Stomach smooth muscle (tissue), 2 donors: ENCODE measurements at regions not wholly inside any gene's neighbourhood (a gene's known extent, or its start where the extent isn't known, plus 50 kb on each side); places are given as distances from the start of the nearest gene placed in this dataset.
"Not testable (repeated sequence)": the region's sequence is repeated elsewhere in the genome, so short reads cannot be mapped to it uniquely, and the experiment has no call there.

ENCODE experiments used
- H3K27ac ChIP-seq: one replicate; pipeline ENCODE4 v1.7.0; 2013; ENCODE audit warnings: mild to moderate bottlenecking, low read length, inconsistent platforms
- H3K27me3 ChIP-seq, 2 donors: one replicate each; pipeline ENCODE4 v1.7.0; 2013; ENCODE audit warnings: low read length in 2 of 2; ENCODE audit not compliant: insufficient read depth in 2 of 2, control insufficient read depth in 1 of 2
- H3K36me3 ChIP-seq, 2 donors: one replicate each; pipeline ENCODE4 v1.7.0; 2013; ENCODE audit warnings: low read length in 2 of 2; ENCODE audit not compliant: control insufficient read depth in 2 of 2, insufficient read depth in 2 of 2
- H3K4me1 ChIP-seq: one replicate; pipeline ENCODE4 v1.7.0; 2013; ENCODE audit warnings: low read length; ENCODE audit not compliant: control insufficient read depth, insufficient read depth
- H3K4me3 ChIP-seq, 2 donors: one replicate each; pipeline ENCODE4 v1.7.0; 2013; ENCODE audit warnings: low read length in 2 of 2
- H3K9ac ChIP-seq, 2 donors: one replicate each; pipeline ENCODE4 v1.7.0; 2013; ENCODE audit warnings: low read length in 2 of 2, mild to moderate bottlenecking in 1 of 2
- H3K9me3 ChIP-seq, 2 donors: one replicate each; pipeline ENCODE4 v1.7.0; 2013; ENCODE audit warnings: low read length in 2 of 2; ENCODE audit not compliant: control insufficient read depth in 2 of 2
- donor health status: healthy.
- donor health status: Pancreatic carcinoma.

DNA sequence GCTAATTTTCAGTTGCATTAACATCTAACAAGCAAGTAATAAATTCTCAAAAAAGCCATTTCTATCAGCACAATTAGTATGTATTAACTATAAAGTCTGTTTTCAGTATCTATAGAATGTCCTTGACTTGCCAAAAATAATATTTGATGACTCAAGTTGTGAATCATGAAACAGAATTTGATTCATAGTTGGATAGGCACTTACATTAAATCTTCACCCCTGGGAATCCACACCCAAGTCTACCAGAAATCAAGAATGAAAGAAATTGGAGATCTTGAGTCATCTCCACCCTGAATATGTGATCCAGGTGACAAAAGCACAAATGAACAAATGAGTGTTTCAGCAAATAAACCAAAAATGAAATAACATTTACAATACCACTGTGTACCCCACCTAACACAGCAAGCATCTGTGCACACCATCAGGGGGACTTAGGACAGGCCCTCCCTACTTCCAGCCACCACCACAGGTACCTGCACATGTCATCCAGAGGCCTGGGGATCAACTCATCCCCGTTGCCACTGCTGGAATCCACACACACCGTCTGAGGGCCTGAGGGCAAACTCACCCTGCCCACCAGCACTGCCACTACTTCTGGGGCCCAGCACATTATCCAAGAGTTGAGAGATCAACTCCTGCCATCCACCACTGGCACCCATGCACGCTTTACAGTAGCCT, 160.1 kb downstream of the MTERF1 start:
- Histone ChIP-seq H3K4me1 (no peaks in the 10 kb centered on the region), H3K27me3 (no peaks in the 10 kb centered on the region), H3K27ac (no peak overlapping the region), H3K4me3 (no peak overlapping the region), H3K9ac (no peak overlapping the region), H3K9me3 (no peaks in the 10 kb centered on the region), H3K36me3 (no peaks in the 10 kb centered on the region)

DNA sequence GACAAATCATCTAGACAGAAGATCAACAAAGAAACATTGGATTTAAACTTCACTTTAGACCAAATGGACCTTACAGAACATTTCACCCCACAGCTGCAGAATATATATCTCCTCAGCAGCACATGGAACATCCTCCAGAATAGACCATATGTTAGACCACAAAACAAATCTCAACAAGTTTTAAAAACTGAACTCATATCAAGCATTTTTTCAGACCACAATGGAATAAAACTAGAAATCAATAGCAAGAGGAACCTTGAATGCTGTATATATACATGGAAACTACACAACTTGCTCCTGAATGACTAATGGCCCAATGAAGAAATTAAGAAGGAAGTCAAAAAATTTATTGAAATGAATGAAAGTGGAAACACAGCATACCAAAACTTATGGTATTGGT, 157.7 kb downstream of the MTERF1 start:
- Histone ChIP-seq H3K36me3 (no peaks in the 10 kb centered on the region), H3K4me3 (no peak overlapping the region), H3K9me3 (no peaks in the 10 kb centered on the region), H3K27me3 (no peaks in the 10 kb centered on the region), H3K4me1 (no peaks in the 10 kb centered on the region), H3K27ac (no peak overlapping the region), H3K9ac (no peak overlapping the region)

GRCh38 chr7:91729046-91729445, 151.5 kb downstream of the MTERF1 start:
- H3K36me3 ChIP-seq: not testable (repeated sequence)

DNA sequence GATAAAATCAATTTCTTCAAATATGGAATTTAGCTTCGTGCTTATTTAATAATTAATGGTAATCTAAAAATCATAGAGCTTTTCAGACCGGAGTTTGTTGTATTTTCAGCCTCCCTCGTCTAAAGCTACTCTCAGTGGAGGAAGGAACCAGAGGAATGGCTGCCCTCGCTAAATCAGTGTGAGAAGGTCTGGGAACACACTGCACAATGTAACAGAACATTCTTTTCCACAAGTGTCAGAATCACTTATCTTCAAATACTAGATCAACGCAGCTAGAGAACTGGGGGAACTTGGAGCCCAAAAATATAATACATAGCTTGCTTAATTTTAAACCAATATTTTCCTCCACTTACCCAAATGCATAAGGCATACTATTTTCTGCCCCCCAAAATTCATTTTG, 148.5 kb downstream of the MTERF1 start:
- H3K27me3 ChIP-seq: no peaks in the 10 kb centered on the region
- no peaks in the 10 kb centered on the region for H3K36me3 ChIP-seq
- H3K27ac ChIP-seq: no peak overlapping the region
- peaks cover 0 to 3% of the 10 kb centered on the region in 2 donors for H3K9me3 ChIP-seq
- H3K4me3 ChIP-seq: no peak overlapping the region
- H3K4me1 ChIP-seq: no peaks in the 10 kb centered on the region
- H3K9ac ChIP-seq: no peak overlapping the region

More at GRCh38 chr7:91729046-91729445, 151.5 kb downstream of the MTERF1 start:
- not testable (repeated sequence) for H3K27me3 ChIP-seq, H3K4me3 ChIP-seq, H3K9me3 ChIP-seq, H3K4me1 ChIP-seq, H3K27ac ChIP-seq, H3K9ac ChIP-seq

DNA sequence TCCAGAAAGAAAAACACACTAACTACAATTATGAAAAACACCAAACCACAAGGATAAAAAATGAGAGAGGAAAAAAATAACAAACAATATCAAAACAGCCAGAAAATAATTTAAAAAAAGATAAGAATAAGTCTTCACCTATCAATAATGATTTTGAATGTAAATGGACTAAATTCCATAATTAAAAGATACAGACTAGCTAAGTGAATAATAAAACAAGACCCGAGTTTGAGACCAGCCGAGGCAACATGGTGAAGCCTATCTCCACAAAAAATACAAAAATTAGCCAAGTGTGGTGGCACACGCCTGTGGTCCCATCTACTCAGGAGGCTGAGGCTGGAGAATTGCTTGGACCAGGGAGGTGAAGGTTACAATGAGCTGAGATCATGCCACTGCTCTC, 131.1 kb downstream of the MTERF1 start:
- Histone ChIP-seq H3K9me3 (peaks cover 0 to 5% of the 10 kb centered on the region in 2 donors), H3K27ac (no peak overlapping the region), H3K9ac (no peak overlapping the region)

GRCh38 chr7:91750091-91750490, 130.4 kb downstream of the MTERF1 start:
- Histone ChIP-seq H3K4me3 (no peak overlapping the region), H3K36me3 (no peaks in the 10 kb centered on the region), H3K4me1 (no peaks in the 10 kb centered on the region)

More for the DNA sequence above, 131.1 kb downstream of the MTERF1 start:
- Histone ChIP-seq H3K4me1 (no peaks in the 10 kb centered on the region), H3K4me3 (no peak overlapping the region), H3K27me3 (no peaks in the 10 kb centered on the region), H3K36me3 (no peaks in the 10 kb centered on the region)

DNA sequence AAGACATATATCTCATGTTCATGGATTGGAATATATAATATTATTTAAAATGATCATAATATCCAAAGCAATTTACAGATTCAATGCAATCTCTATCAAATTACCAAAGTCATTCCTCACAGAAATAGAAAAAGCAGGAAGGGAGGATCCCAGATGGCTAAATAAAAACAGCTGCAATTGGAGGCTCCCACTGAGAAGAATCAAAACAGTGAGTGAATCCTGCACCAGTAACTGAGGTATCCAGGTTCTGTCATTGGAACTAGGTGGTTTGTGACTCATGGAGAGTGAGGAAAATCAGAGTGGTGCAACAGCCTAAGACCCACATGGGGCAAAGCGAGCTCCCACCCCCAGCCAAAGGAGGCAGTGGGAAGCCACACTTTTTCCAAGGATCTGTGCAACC, 128.4 kb downstream of the MTERF1 start:
- H3K9me3 ChIP-seq: peaks cover 0 to 5% of the 10 kb centered on the region in 2 donors
- no peaks in the 10 kb centered on the region for H3K36me3 ChIP-seq
- H3K9ac ChIP-seq: no peak overlapping the region
- no peak overlapping the region for H3K4me3 ChIP-seq
- no peak overlapping the region for H3K27ac ChIP-seq
- no peaks in the 10 kb centered on the region for H3K4me1 ChIP-seq
- H3K27me3 ChIP-seq: no peaks in the 10 kb centered on the region

More at GRCh38 chr7:91750091-91750490, 130.4 kb downstream of the MTERF1 start:
- no peaks in the 10 kb centered on the region for H3K27me3 ChIP-seq
- H3K9ac ChIP-seq: no peak overlapping the region
- peaks cover 0 to 5% of the 10 kb centered on the region in 2 donors for H3K9me3 ChIP-seq
- no peak overlapping the region for H3K27ac ChIP-seq

DNA sequence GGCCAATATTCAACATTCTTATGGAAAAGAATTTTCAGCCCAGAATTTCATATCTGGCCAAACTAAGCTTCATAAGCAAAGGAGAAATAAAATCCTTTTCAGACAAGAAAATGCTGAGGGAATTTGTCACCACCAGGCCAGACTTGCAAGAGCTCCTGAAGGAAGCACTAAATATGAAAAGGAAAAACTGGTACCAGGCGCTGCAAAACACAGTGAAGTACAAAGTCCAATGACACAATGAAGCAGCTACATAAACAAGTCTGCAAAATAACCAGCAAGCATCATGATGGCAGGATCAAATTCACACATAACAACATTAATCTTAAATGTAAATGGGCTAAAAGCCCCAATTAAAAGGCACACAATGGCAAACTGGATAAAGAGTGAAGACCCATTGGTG, 126.2 kb downstream of the MTERF1 start:
- not testable (repeated sequence) for H3K9ac ChIP-seq, H3K4me1 ChIP-seq, H3K27me3 ChIP-seq, H3K36me3 ChIP-seq, H3K27ac ChIP-seq, H3K9me3 ChIP-seq, H3K4me3 ChIP-seq

GRCh38 chr7:91755121-91755520, 125.4 kb downstream of the MTERF1 start:
- not testable (repeated sequence) for H3K4me3 ChIP-seq, H3K4me1 ChIP-seq, H3K9me3 ChIP-seq, H3K27me3 ChIP-seq, H3K36me3 ChIP-seq, H3K27ac ChIP-seq, H3K9ac ChIP-seq

GRCh38 chr7:91759205-91759863, 121.2 kb downstream of the MTERF1 start:
- H3K9ac ChIP-seq: no peak overlapping the region
- H3K27ac ChIP-seq: no peak overlapping the region

GRCh38 chr7:91767820-91768219, 112.7 kb downstream of the MTERF1 start:
- no peaks in the 10 kb centered on the region for H3K27me3 ChIP-seq
- H3K4me3 ChIP-seq: no peak overlapping the region
- H3K4me1 ChIP-seq: no peaks in the 10 kb centered on the region
- no peaks in the 10 kb centered on the region for H3K36me3 ChIP-seq
- H3K27ac ChIP-seq: no peak overlapping the region
- peaks cover 0 to 6% of the 10 kb centered on the region in 2 donors for H3K9me3 ChIP-seq
- no peak overlapping the region for H3K9ac ChIP-seq

More at GRCh38 chr7:91759205-91759863, 121.2 kb downstream of the MTERF1 start:
- Histone ChIP-seq H3K9me3 (peaks cover 0 to 3% of the 10 kb centered on the region in 2 donors), H3K4me1 (no peaks in the 10 kb centered on the region), H3K36me3 (no peaks in the 10 kb centered on the region), H3K4me3 (no peak overlapping the region), H3K27me3 (no peaks in the 10 kb centered on the region)
